Fibroblast of skin of abdomen (primary cell): ENCODE measurements at regions not wholly inside any gene's neighbourhood (a gene's known extent, or its start where the extent isn't known, plus 50 kb on each side); places are given as distances from the start of the nearest gene placed in this dataset.

Source experiments
- DNase-seq: peaks from one replicate; pipeline ENCODE4 v3.0.0-alpha.2; 2013

- DNase-seq = no peak
These were observed 148.9 kb upstream of the RBFOX1 start for GRCh38 chr16:7183768-7184167.

- DNase-seq = no peak
These were observed 150.0 kb upstream of the RBFOX1 start for GRCh38 chr16:7182510-7183109.

DNA sequence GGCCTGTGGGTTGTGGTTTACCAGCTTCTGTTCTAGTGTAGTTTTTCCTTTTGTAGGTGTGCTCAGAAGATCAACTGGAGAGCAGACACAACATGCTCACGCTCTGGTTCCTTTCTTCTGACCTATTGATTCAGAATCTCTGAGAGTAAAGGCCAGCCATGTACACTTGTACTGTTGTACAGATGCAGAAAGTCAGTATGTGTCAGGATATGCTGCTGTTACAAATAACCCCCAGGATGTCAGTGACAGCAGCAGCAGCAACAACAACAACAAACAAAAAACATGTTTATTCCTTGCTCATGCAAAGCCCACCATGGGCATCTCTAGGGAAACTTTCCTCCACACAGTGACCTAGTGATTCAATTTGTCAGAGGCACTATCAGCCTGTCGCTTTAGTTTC lies 154.8 kb upstream of the RBFOX1 start:
- DNase-seq = no peak

- DNase-seq = no peak
These were observed 161.5 kb upstream of the RBFOX1 start for GRCh38 chr16:7171151-7171550.

DNA sequence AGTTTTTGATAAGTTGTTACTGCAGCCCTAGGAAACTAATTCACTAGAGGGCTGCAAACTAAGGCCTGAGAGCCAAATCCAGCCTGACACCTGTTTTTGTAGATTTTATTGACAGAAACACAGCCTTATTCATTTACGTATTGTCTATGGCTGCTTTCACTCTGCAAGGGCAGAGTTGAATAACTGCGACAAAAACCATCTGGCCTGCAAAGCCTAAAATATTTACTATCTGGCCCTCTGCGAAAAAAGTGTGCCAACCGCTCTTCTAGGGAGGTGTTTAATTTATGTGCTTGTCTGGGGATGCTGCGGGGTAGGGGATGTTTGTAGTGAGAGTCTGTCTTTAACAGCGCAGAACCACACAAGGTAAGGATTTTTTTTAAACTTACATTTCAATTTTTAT lies 165.0 kb upstream of the RBFOX1 start:
- no peak for DNase-seq

GRCh38 chr16:7161891-7162290 lies 170.8 kb upstream of the RBFOX1 start:
- no peak for DNase-seq

- DNase-seq = no peak
These were observed 172.6 kb upstream of the RBFOX1 start for GRCh38 chr16:7160093-7160492.

- no peak for DNase-seq
These were observed 174.2 kb upstream of the RBFOX1 start for GRCh38 chr16:7158481-7158880.

GRCh38 chr16:7150230-7150629 lies 182.4 kb upstream of the RBFOX1 start:
- DNase-seq = no peak

DNA sequence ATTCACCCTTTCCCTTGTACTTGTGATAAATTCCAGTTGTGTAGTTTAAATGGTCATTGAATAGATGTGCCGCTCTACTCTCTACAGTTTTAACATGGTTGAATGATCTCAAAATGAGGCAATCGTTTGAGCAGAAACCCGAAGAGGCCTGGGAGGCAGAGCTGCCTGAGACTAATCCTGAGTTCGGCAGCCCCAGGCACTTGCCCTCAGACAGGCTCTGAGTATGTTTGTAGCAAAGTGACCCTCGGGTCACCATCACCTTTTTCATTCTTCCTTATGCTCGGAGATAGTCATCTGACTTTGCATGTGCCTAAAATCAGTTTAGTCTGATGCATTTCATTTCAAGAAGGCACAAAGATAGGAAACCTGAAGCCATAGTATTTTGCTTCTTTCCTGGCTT lies 184.0 kb upstream of the RBFOX1 start:
- no peak for DNase-seq

DNA sequence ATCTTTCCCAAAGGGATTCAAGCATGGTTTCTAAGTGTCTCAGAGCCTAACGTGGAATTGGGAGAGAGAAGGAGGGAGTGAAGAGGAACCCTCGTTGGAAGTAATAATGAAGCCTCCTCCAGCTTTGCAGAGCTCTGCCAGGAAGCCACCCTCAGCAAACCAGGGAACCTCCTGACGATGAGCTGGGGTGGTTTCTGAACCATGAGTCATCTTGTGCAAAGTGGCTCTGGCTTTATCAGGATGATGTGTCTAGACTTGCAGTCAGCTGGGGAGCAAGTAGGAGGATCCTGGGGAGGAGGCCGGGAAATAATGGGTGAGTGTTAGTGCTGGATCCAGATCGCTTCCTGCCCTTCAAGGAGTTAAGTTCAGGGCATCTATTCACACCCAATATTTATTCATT lies 191.7 kb upstream of the RBFOX1 start:
- no peak for DNase-seq

DNA sequence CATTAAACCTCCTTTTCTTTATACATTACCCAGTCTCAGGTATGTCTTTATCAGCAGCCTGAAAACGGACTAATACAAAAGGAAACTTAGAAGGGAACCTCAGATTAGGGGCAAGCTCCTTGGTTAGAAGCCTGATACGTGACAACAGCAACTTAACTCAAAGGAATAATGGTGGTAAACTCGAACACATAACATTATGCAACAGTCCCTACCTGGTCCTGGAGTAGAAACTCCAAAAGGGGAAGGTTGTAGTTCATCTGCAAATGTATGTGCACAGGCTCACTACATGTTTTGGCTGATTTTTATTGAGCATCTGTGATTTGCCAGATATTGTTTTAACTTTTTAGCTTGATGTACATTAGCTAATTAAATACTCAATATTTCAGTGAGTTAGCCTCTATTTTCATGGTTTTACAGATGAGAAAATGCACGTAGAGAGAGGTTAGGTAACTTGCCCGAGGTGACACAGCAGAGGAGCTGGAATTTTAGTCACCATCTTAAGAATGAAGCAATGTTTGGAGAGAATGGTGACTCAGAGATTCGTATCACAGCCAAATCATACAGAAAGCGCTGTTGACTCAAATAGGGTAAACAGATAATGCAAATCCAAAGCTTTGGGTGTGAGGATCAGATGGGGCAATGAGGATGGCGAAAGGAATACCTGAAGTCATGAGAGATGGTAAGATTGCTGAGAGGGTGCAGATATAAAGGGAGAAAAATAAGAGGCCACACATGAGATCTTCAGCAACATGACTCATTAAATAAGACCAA lies 194.9 kb upstream of the RBFOX1 start:
- DNase-seq = no peak

- no peak for DNase-seq
These were observed 200.2 kb upstream of the RBFOX1 start for GRCh38 chr16:7132465-7132864.

GRCh38 chr16:7124701-7125100 lies 207.9 kb upstream of the RBFOX1 start:
- no peak for DNase-seq

GRCh38 chr16:7124242-7124641 lies 208.4 kb upstream of the RBFOX1 start:
- no peak for DNase-seq

- DNase-seq = no peak
These were observed 215.9 kb upstream of the RBFOX1 start for GRCh38 chr16:7116734-7117133.

- DNase-seq = no peak
These were observed 216.7 kb upstream of the RBFOX1 start for GRCh38 chr16:7115898-7116297.

DNA sequence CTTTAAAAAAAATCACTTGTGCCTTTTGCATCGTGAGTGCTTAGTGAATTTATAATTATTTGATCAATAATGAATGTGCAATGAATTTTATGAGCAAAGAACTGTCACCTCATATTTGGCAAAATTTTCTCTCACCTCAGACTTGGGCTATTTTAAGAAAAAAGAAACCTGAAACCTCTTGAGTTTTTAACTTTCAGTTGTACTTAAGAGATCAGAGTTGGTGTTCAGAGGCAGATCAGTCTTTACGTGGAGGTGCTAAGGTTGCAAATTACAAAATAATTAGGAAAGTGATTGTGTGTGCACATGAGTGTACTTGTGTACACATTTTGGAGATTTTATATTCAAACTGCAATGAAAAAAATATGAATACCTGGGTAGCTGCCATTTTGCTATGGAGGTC lies 218.7 kb upstream of the RBFOX1 start:
- DNase-seq = no peak

DNA sequence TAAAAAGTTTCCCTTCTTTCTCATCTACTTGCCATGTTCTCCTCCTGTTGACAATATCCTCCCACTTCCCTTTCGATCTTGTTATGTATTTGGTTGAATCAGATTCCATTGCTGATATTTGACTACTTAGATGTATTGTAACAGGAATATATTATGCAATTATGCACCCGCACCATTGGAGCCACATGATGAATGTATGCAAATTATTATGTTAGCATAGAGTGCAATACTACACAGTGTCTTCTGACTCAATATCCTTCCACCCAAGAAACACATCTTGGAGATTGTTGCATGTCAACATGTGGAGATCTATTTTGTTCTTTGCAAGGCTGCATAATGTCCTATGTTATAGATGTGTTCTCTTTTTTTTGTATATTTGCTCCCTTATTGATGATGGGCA lies 219.2 kb upstream of the RBFOX1 start:
- no peak for DNase-seq

DNA sequence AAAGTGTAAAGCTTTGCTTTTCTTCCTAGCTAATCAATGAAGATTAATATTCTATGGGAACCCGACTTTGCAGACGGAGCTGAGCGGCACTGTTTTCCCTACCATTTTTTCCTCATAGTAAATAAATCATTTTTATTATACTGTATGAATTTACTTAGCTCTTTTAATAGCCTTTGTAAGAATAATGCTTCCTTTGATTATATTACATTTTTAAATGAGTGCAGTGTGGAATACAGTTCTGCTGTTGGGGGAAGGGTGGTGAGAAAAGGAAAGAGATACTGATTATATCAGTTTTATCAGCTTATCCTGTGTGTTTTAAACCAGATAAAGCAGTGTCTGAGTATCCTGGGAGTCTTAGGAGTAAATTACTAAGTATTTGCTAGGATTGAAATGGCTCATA lies 221.4 kb upstream of the RBFOX1 start:
- no peak for DNase-seq

DNA sequence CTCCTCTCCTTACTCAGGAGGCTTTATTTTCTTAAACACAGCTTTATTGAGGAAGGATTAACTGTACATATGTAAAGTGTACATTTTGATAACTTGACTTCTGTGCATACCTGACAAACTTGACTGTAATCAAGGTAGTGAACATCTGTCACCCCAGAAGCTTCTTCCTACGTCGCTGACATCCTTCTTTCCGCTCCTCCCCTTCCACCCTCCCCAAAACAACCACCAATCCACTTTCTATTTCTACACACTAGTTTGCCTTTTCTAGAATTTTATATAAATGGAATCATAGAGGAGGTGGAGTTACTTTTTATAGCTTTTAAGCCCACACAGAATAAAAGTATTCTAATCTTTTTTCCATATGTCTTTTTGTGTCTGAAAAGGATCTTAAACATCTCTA lies 225.2 kb upstream of the RBFOX1 start:
- no peak for DNase-seq

- no peak for DNase-seq
These were observed 229.6 kb upstream of the RBFOX1 start for GRCh38 chr16:7103056-7103455.

DNA sequence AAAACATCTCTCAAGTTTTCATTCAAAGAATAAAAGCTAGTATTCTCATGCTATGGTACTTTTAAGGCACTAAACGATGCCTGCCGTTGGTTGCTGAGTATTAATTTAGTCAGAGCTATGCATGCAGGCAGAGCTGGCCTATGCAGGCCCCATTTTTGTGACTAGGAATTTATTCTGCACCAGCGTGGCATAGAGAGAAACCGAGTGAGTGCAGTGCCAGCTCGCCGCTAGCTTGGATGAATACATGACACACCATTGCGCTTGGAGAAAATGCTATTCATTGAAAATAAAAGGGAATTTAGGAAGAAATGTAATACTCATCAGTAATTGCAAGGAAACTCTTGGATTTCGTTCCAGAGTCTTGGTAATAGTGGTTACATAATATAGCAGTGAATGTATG lies 231.6 kb upstream of the RBFOX1 start:
- no peak for DNase-seq

DNA sequence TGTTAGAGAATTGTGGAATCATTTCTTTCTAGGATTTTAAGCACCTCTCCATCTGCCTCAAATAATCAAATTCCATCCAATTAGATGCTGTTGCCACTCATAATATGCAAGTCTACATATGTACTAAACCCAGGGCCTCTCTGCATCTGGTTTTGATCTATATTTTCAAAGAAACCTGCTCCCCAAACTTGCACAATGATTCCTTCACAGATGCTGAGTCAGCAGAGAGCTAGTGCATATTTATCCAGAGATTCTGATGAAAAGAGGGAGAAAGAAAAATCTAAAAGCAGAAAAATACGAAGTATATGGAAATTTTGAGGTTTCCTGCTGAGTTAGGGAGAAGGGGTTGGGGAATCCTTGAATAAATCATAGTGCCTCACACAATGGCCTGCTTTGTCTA lies 235.1 kb upstream of the RBFOX1 start:
- DNase-seq = no peak

- DNase-seq = no peak
These were observed 239.1 kb upstream of the RBFOX1 start for GRCh38 chr16:7093511-7093910.
